H9 (cell line): ENCODE measurements at regions not wholly inside any gene's neighbourhood (a gene's known extent, or its start where the extent isn't known, plus 50 kb on each side); places are given as distances from the start of the nearest gene placed in this dataset.

ENCODE experiments used
- DNase-seq: peaks from one replicate; pipeline ENCODE4 v3.0.0-alpha.2; 2017
- H2AFZ ChIP-seq: one replicate; pipeline ENCODE4 v1.6.1; 2013; ENCODE audit warnings: mild to moderate bottlenecking, low read length, control low read depth, moderate library complexity
- H2AK5ac ChIP-seq: 2 replicates; pipeline ENCODE4 v1.6.1; 2013; ENCODE audit warnings: low read length, control low read depth, mixed read lengths; ENCODE audit not compliant: insufficient read length
- H2BK120ac ChIP-seq: one replicate; pipeline ENCODE4 v1.6.1; 2013; ENCODE audit warnings: low read depth, mild to moderate bottlenecking, low read length, control low read depth, inconsistent platforms; ENCODE audit not compliant: poor library complexity, severe bottlenecking
- H2BK12ac ChIP-seq: 2 replicates; pipeline ENCODE4 v1.6.1; 2013; ENCODE audit warnings: low read length, control low read depth, mixed read lengths, low read depth; ENCODE audit not compliant: insufficient read length
- H2BK15ac ChIP-seq: 2 replicates; pipeline ENCODE4 v1.6.1; 2013; ENCODE audit warnings: low read depth, low read length, control low read depth
- H2BK20ac ChIP-seq: one replicate; pipeline ENCODE4 v1.6.1; 2013; ENCODE audit warnings: low read depth, mild to moderate bottlenecking, low read length, control low read depth, inconsistent platforms; ENCODE audit not compliant: poor library complexity, severe bottlenecking
- H2BK5ac ChIP-seq: 2 replicates; pipeline ENCODE4 v1.6.1; 2013; ENCODE audit warnings: low read length, control low read depth, mixed read lengths; ENCODE audit not compliant: insufficient read length
- H3K14ac ChIP-seq: 2 replicates; pipeline ENCODE4 v1.6.1; 2013; ENCODE audit warnings: low read length, control low read depth; ENCODE audit not compliant: insufficient read depth
- H3K18ac ChIP-seq: 2 replicates; pipeline ENCODE4 v1.6.1; 2013; ENCODE audit warnings: low read depth, mild to moderate bottlenecking, mixed read lengths, low read length, control low read depth; ENCODE audit not compliant: insufficient read length
- H3K23ac ChIP-seq: 2 replicates; pipeline ENCODE4 v1.6.1; 2013; ENCODE audit warnings: low read length, control low read depth, mixed read lengths, low read depth; ENCODE audit not compliant: insufficient read length
- H3K23me2 ChIP-seq: 2 replicates; pipeline ENCODE4 v1.6.1; 2013; ENCODE audit warnings: low read depth, mild to moderate bottlenecking, mixed read lengths, low read length, control low read depth; ENCODE audit not compliant: insufficient read length, poor library complexity, severe bottlenecking
- H3K27ac ChIP-seq: 2 replicates; pipeline ENCODE4 v1.5.1; 2013; ENCODE audit warnings: low read length, control low read depth, mixed read lengths, low read depth; ENCODE audit not compliant: insufficient read length
- H3K27me3 ChIP-seq: 2 replicates; pipeline ENCODE4 v1.6.1; 2013; ENCODE audit warnings: low read length, control low read depth, inconsistent platforms; ENCODE audit not compliant: insufficient read depth
- H3K4ac ChIP-seq: 2 replicates; pipeline ENCODE4 v1.6.1; 2013; ENCODE audit warnings: low read depth, mild to moderate bottlenecking, control low read depth, inconsistent platforms, low read length, moderate library complexity
- H3K4me1 ChIP-seq: 2 replicates; pipeline ENCODE4 v1.6.1; 2013; ENCODE audit warnings: low read length, control low read depth, inconsistent platforms; ENCODE audit not compliant: insufficient read depth
- H3K4me2 ChIP-seq: 2 replicates; pipeline ENCODE4 v1.6.1; 2013; ENCODE audit warnings: low read length, control low read depth, mixed read lengths; ENCODE audit not compliant: insufficient read length, insufficient read depth
- H3K56ac ChIP-seq: 2 replicates; pipeline ENCODE4 v1.6.1; 2013; ENCODE audit warnings: low read depth, mild to moderate bottlenecking, mixed read lengths, low read length, control low read depth; ENCODE audit not compliant: insufficient read length
- H3K79me1 ChIP-seq: 2 replicates; pipeline ENCODE4 v1.6.1; 2013; ENCODE audit warnings: low read depth, mild to moderate bottlenecking, moderate library complexity, low read length, control low read depth, inconsistent platforms; ENCODE audit not compliant: insufficient read depth, poor library complexity, severe bottlenecking
- H3K79me2 ChIP-seq: 2 replicates; pipeline ENCODE4 v1.6.1; 2013; ENCODE audit warnings: low read length, control low read depth, inconsistent platforms; ENCODE audit not compliant: insufficient read depth
- H3K9ac ChIP-seq: 2 replicates; pipeline ENCODE4 v1.6.1; 2013; ENCODE audit warnings: low read length, control low read depth, mixed read lengths; ENCODE audit not compliant: insufficient read length; ENCODE audit errors: extremely low read depth
- H3K9me3 ChIP-seq: one replicate; pipeline ENCODE4 v1.6.1; 2013; ENCODE audit warnings: low read depth, low read length, inconsistent platforms; ENCODE audit not compliant: control insufficient read depth
- H3T11ph ChIP-seq: one replicate; pipeline ENCODE4 v1.6.1; 2013; ENCODE audit warnings: mild to moderate bottlenecking, low read length, control low read depth, inconsistent platforms
- H4K20me1 ChIP-seq: one replicate; pipeline ENCODE4 v1.6.1; 2013; ENCODE audit not compliant: control insufficient read depth, insufficient read length, insufficient read depth
- H4K5ac ChIP-seq: 2 replicates; pipeline ENCODE4 v1.6.1; 2013; ENCODE audit warnings: low read depth, mild to moderate bottlenecking, mixed read lengths, low read length, control low read depth; ENCODE audit not compliant: insufficient read length
- H4K8ac ChIP-seq: replicated peaks from 2 replicates; pipeline ENCODE4 v1.6.1; 2013; ENCODE audit warnings: low read length, control low read depth, mixed read lengths, low read depth; ENCODE audit not compliant: insufficient read length
- H4K91ac ChIP-seq: 2 replicates; pipeline ENCODE4 v1.6.1; 2013; ENCODE audit warnings: low read depth, mild to moderate bottlenecking, moderate library complexity, mixed read lengths, low read length, control low read depth; ENCODE audit not compliant: insufficient read length
- H3K27ac Mint-ChIP-seq, 3 experiments: 2 replicates in 2 of 3; 3 replicates in 1 of 3; pipeline ENCODE4 v1.8.0; 2020 to 2021; ENCODE audit warnings: mixed read lengths in 3 of 3, mild to moderate bottlenecking in 1 of 3, moderate library complexity in 1 of 3
- H3K27me3 Mint-ChIP-seq: 2 replicates; pipeline ENCODE4 v1.8.0; 2021; ENCODE audit warnings: low read depth, mild to moderate bottlenecking, moderate library complexity, mixed read lengths
- H3K36me3 Mint-ChIP-seq, 3 experiments: 2 replicates in 2 of 3; 3 replicates in 1 of 3; pipeline ENCODE4 v1.8.0; 2020 to 2021; ENCODE audit warnings: low read depth in 3 of 3, mixed read lengths in 3 of 3; ENCODE audit not compliant: insufficient read depth in 1 of 3
- H3K4me1 Mint-ChIP-seq, 2 experiments: 2 replicates each; pipeline ENCODE4 v1.8.0; 2020; ENCODE audit warnings: mixed read lengths in 2 of 2
- H3K4me3 Mint-ChIP-seq, 2 experiments: 2 replicates in 1 of 2; 3 replicates in 1 of 2; pipeline ENCODE4 v1.8.0; 2020 to 2021; ENCODE audit warnings: mild to moderate bottlenecking in 2 of 2, mixed read lengths in 2 of 2, moderate library complexity in 1 of 2
- H3K9me3 Mint-ChIP-seq, 2 experiments: 2 replicates in 1 of 2; 3 replicates in 1 of 2; pipeline ENCODE4 v1.8.0; 2020; ENCODE audit warnings: mild to moderate bottlenecking in 2 of 2, mixed read lengths in 2 of 2, moderate library complexity in 1 of 2
- CTCF ChIP-seq: fragments of 200-600 bp; sonication (generic); conservative IDR thresholded peaks from 3 replicates; pipeline ENCODE4 v1.8.0; 2021; ENCODE audit warnings: antibody characterized with exemption, mild to moderate bottlenecking
- WGBS: extraction: QIAGEN DNeasy Blood & Tissue Kit; methylation state at CpG from one replicate; pipeline ENCODE4 v1.1.7; 2013; ENCODE audit warnings: missing lambda C conversion rate, low lambda C conversion rate, mixed read lengths; ENCODE audit not compliant: insufficient read length; ENCODE audit errors: extremely low coverage; 5-methylcytosine and 5-hydroxymethylcytosine counted together

- no peak overlapping the region for H3K23ac ChIP-seq
- no peak overlapping the region for H3K27ac ChIP-seq
- Mint-ChIP-seq H3K4me1 (peaks cover 10 to 11% of the 10 kb centered on the region in 2 experiments), H3K27ac (no peak overlapping the region), H3K9me3 (no peaks in the 10 kb centered on the region), H3K27me3 (no peaks in the 10 kb centered on the region), H3K4me3 (no peak overlapping the region), H3K36me3 (no peaks in the 10 kb centered on the region)
- no peak for DNase-seq
- no peak overlapping the region for H2BK15ac ChIP-seq
- no peak overlapping the region for H3T11ph ChIP-seq
- H3K79me2 ChIP-seq = no peaks in the 10 kb centered on the region
- H2AK5ac ChIP-seq = no peak overlapping the region
- no peak overlapping the region for H3K56ac ChIP-seq
- no peak overlapping the region for H2BK20ac ChIP-seq
- H2AFZ ChIP-seq = no peak overlapping the region
- no peak overlapping the region for H4K5ac ChIP-seq
- H3K23me2 ChIP-seq = no peaks in the 10 kb centered on the region
- H2BK12ac ChIP-seq = no peak overlapping the region
- H2BK5ac ChIP-seq = no peak overlapping the region
- H3K9me3 ChIP-seq = no peaks in the 10 kb centered on the region
- no peak overlapping the region for H3K4me2 ChIP-seq
- no peak overlapping the region for H3K14ac ChIP-seq
- H3K4me1 ChIP-seq = no peaks in the 10 kb centered on the region
- no peaks in the 10 kb centered on the region for H3K27me3 ChIP-seq
- no peak overlapping the region for H3K4ac ChIP-seq
- H3K9ac ChIP-seq = no peak overlapping the region
- WGBS = no CpG with 5 or more reads among the region's 6 CpGs
- H4K91ac ChIP-seq = no peak overlapping the region
- no peak overlapping the region for H2BK120ac ChIP-seq
- H3K18ac ChIP-seq = no peak overlapping the region
- no peaks in the 10 kb centered on the region for H3K79me1 ChIP-seq
- H4K8ac ChIP-seq = no peak overlapping the region
- no peak for TF ChIP-seq CTCF
- H4K20me1 ChIP-seq = no peaks in the 10 kb centered on the region
Measured at GRCh38 chr2:156864753-156865152, 392.8 kb upstream of the GALNT5 start.
